H9 (cell line): ENCODE measurements at regions not wholly inside any gene's neighbourhood (a gene's known extent, or its start where the extent isn't known, plus 50 kb on each side); places are given as distances from the start of the nearest gene placed in this dataset.

ENCODE experiments used
- DNase-seq: peaks from one replicate; pipeline ENCODE4 v3.0.0-alpha.2; 2017
- H2AFZ ChIP-seq: one replicate; pipeline ENCODE4 v1.6.1; 2013; ENCODE audit warnings: mild to moderate bottlenecking, low read length, control low read depth, moderate library complexity
- H2AK5ac ChIP-seq: 2 replicates; pipeline ENCODE4 v1.6.1; 2013; ENCODE audit warnings: low read length, control low read depth, mixed read lengths; ENCODE audit not compliant: insufficient read length
- H2BK120ac ChIP-seq: one replicate; pipeline ENCODE4 v1.6.1; 2013; ENCODE audit warnings: low read depth, mild to moderate bottlenecking, low read length, control low read depth, inconsistent platforms; ENCODE audit not compliant: poor library complexity, severe bottlenecking
- H2BK12ac ChIP-seq: 2 replicates; pipeline ENCODE4 v1.6.1; 2013; ENCODE audit warnings: low read length, control low read depth, mixed read lengths, low read depth; ENCODE audit not compliant: insufficient read length
- H2BK15ac ChIP-seq: 2 replicates; pipeline ENCODE4 v1.6.1; 2013; ENCODE audit warnings: low read depth, low read length, control low read depth
- H2BK20ac ChIP-seq: one replicate; pipeline ENCODE4 v1.6.1; 2013; ENCODE audit warnings: low read depth, mild to moderate bottlenecking, low read length, control low read depth, inconsistent platforms; ENCODE audit not compliant: poor library complexity, severe bottlenecking
- H2BK5ac ChIP-seq: 2 replicates; pipeline ENCODE4 v1.6.1; 2013; ENCODE audit warnings: low read length, control low read depth, mixed read lengths; ENCODE audit not compliant: insufficient read length
- H3K14ac ChIP-seq: 2 replicates; pipeline ENCODE4 v1.6.1; 2013; ENCODE audit warnings: low read length, control low read depth; ENCODE audit not compliant: insufficient read depth
- H3K18ac ChIP-seq: 2 replicates; pipeline ENCODE4 v1.6.1; 2013; ENCODE audit warnings: low read depth, mild to moderate bottlenecking, mixed read lengths, low read length, control low read depth; ENCODE audit not compliant: insufficient read length
- H3K23ac ChIP-seq: 2 replicates; pipeline ENCODE4 v1.6.1; 2013; ENCODE audit warnings: low read length, control low read depth, mixed read lengths, low read depth; ENCODE audit not compliant: insufficient read length
- H3K23me2 ChIP-seq: 2 replicates; pipeline ENCODE4 v1.6.1; 2013; ENCODE audit warnings: low read depth, mild to moderate bottlenecking, mixed read lengths, low read length, control low read depth; ENCODE audit not compliant: insufficient read length, poor library complexity, severe bottlenecking
- H3K27ac ChIP-seq: 2 replicates; pipeline ENCODE4 v1.5.1; 2013; ENCODE audit warnings: low read length, control low read depth, mixed read lengths, low read depth; ENCODE audit not compliant: insufficient read length
- H3K27me3 ChIP-seq: 2 replicates; pipeline ENCODE4 v1.6.1; 2013; ENCODE audit warnings: low read length, control low read depth, inconsistent platforms; ENCODE audit not compliant: insufficient read depth
- H3K4ac ChIP-seq: 2 replicates; pipeline ENCODE4 v1.6.1; 2013; ENCODE audit warnings: low read depth, mild to moderate bottlenecking, control low read depth, inconsistent platforms, low read length, moderate library complexity
- H3K4me1 ChIP-seq: 2 replicates; pipeline ENCODE4 v1.6.1; 2013; ENCODE audit warnings: low read length, control low read depth, inconsistent platforms; ENCODE audit not compliant: insufficient read depth
- H3K4me2 ChIP-seq: 2 replicates; pipeline ENCODE4 v1.6.1; 2013; ENCODE audit warnings: low read length, control low read depth, mixed read lengths; ENCODE audit not compliant: insufficient read length, insufficient read depth
- H3K56ac ChIP-seq: 2 replicates; pipeline ENCODE4 v1.6.1; 2013; ENCODE audit warnings: low read depth, mild to moderate bottlenecking, mixed read lengths, low read length, control low read depth; ENCODE audit not compliant: insufficient read length
- H3K79me1 ChIP-seq: 2 replicates; pipeline ENCODE4 v1.6.1; 2013; ENCODE audit warnings: low read depth, mild to moderate bottlenecking, moderate library complexity, low read length, control low read depth, inconsistent platforms; ENCODE audit not compliant: insufficient read depth, poor library complexity, severe bottlenecking
- H3K79me2 ChIP-seq: 2 replicates; pipeline ENCODE4 v1.6.1; 2013; ENCODE audit warnings: low read length, control low read depth, inconsistent platforms; ENCODE audit not compliant: insufficient read depth
- H3K9ac ChIP-seq: 2 replicates; pipeline ENCODE4 v1.6.1; 2013; ENCODE audit warnings: low read length, control low read depth, mixed read lengths; ENCODE audit not compliant: insufficient read length; ENCODE audit errors: extremely low read depth
- H3K9me3 ChIP-seq: one replicate; pipeline ENCODE4 v1.6.1; 2013; ENCODE audit warnings: low read depth, low read length, inconsistent platforms; ENCODE audit not compliant: control insufficient read depth
- H3T11ph ChIP-seq: one replicate; pipeline ENCODE4 v1.6.1; 2013; ENCODE audit warnings: mild to moderate bottlenecking, low read length, control low read depth, inconsistent platforms
- H4K20me1 ChIP-seq: one replicate; pipeline ENCODE4 v1.6.1; 2013; ENCODE audit not compliant: control insufficient read depth, insufficient read length, insufficient read depth
- H4K5ac ChIP-seq: 2 replicates; pipeline ENCODE4 v1.6.1; 2013; ENCODE audit warnings: low read depth, mild to moderate bottlenecking, mixed read lengths, low read length, control low read depth; ENCODE audit not compliant: insufficient read length
- H4K8ac ChIP-seq: replicated peaks from 2 replicates; pipeline ENCODE4 v1.6.1; 2013; ENCODE audit warnings: low read length, control low read depth, mixed read lengths, low read depth; ENCODE audit not compliant: insufficient read length
- H4K91ac ChIP-seq: 2 replicates; pipeline ENCODE4 v1.6.1; 2013; ENCODE audit warnings: low read depth, mild to moderate bottlenecking, moderate library complexity, mixed read lengths, low read length, control low read depth; ENCODE audit not compliant: insufficient read length
- H3K27ac Mint-ChIP-seq, 3 experiments: 2 replicates in 2 of 3; 3 replicates in 1 of 3; pipeline ENCODE4 v1.8.0; 2020 to 2021; ENCODE audit warnings: mixed read lengths in 3 of 3, mild to moderate bottlenecking in 1 of 3, moderate library complexity in 1 of 3
- H3K27me3 Mint-ChIP-seq: 2 replicates; pipeline ENCODE4 v1.8.0; 2021; ENCODE audit warnings: low read depth, mild to moderate bottlenecking, moderate library complexity, mixed read lengths
- H3K36me3 Mint-ChIP-seq, 3 experiments: 2 replicates in 2 of 3; 3 replicates in 1 of 3; pipeline ENCODE4 v1.8.0; 2020 to 2021; ENCODE audit warnings: low read depth in 3 of 3, mixed read lengths in 3 of 3; ENCODE audit not compliant: insufficient read depth in 1 of 3
- H3K4me1 Mint-ChIP-seq, 2 experiments: 2 replicates each; pipeline ENCODE4 v1.8.0; 2020; ENCODE audit warnings: mixed read lengths in 2 of 2
- H3K4me3 Mint-ChIP-seq, 2 experiments: 2 replicates in 1 of 2; 3 replicates in 1 of 2; pipeline ENCODE4 v1.8.0; 2020 to 2021; ENCODE audit warnings: mild to moderate bottlenecking in 2 of 2, mixed read lengths in 2 of 2, moderate library complexity in 1 of 2
- H3K9me3 Mint-ChIP-seq, 2 experiments: 2 replicates in 1 of 2; 3 replicates in 1 of 2; pipeline ENCODE4 v1.8.0; 2020; ENCODE audit warnings: mild to moderate bottlenecking in 2 of 2, mixed read lengths in 2 of 2, moderate library complexity in 1 of 2
- WGBS: extraction: QIAGEN DNeasy Blood & Tissue Kit; methylation state at CpG from one replicate; pipeline ENCODE4 v1.1.7; 2013; ENCODE audit warnings: missing lambda C conversion rate, low lambda C conversion rate, mixed read lengths; ENCODE audit not compliant: insufficient read length; ENCODE audit errors: extremely low coverage; 5-methylcytosine and 5-hydroxymethylcytosine counted together
- TF ChIP-seq, protein P1 (sequence below): fragments of 200-600 bp; sonication (generic); conservative IDR thresholded peaks from 3 replicates; pipeline ENCODE4 v1.8.0; 2021; ENCODE audit warnings: antibody characterized with exemption, mild to moderate bottlenecking

- no peak overlapping the region for H3K4me2 ChIP-seq
- DNase-seq, result no peak
- H3K27me3 Mint-ChIP-seq, result no peaks in the 10 kb centered on the region
- H3K23me2 ChIP-seq, result no peaks in the 10 kb centered on the region
- H2BK5ac ChIP-seq, result no peak overlapping the region
- no peak overlapping the region for H4K5ac ChIP-seq
- no peak overlapping the region for H2AK5ac ChIP-seq
- no peak overlapping the region for H2BK12ac ChIP-seq
- H2AFZ ChIP-seq, result no peak overlapping the region
- H2BK20ac ChIP-seq, result no peak overlapping the region
- WGBS, result no CpG with 5 or more reads among the region's 2 CpGs
- H4K20me1 ChIP-seq, result no peaks in the 10 kb centered on the region
- H4K91ac ChIP-seq, result no peak overlapping the region
- no peak overlapping the region for H3K56ac ChIP-seq
- peaks cover 0 to 14% (median 4%) of the 10 kb centered on the region in 3 experiments; a peak in 4 of 7 replicates for H3K36me3 Mint-ChIP-seq
- no peak overlapping the region for H3K14ac ChIP-seq
- H3K4me3 Mint-ChIP-seq, result no peak overlapping the region
- H3K23ac ChIP-seq, result no peak overlapping the region
- H3K18ac ChIP-seq, result no peak overlapping the region
- H3K27ac ChIP-seq, result no peak overlapping the region
- H3K4ac ChIP-seq, result no peak overlapping the region
- no peaks in the 10 kb centered on the region for H3K79me1 ChIP-seq
- no peaks in the 10 kb centered on the region for H3K9me3 ChIP-seq
- H3K9me3 Mint-ChIP-seq, result peaks cover 6 to 13% of the 10 kb centered on the region in 2 experiments
- no peak overlapping the region for H2BK15ac ChIP-seq
- no peak overlapping the region for H2BK120ac ChIP-seq
- no peak overlapping the region for H3K9ac ChIP-seq
- no peak overlapping the region for H3T11ph ChIP-seq
- no peaks in the 10 kb centered on the region for H3K4me1 ChIP-seq
- H4K8ac ChIP-seq, result no peak overlapping the region
- no peaks in the 10 kb centered on the region for H3K4me1 Mint-ChIP-seq
- no peaks in the 10 kb centered on the region for H3K27me3 ChIP-seq
- no peaks in the 10 kb centered on the region for H3K79me2 ChIP-seq
- H3K27ac Mint-ChIP-seq, result no peak overlapping the region
- TF ChIP-seq, protein P1, sequence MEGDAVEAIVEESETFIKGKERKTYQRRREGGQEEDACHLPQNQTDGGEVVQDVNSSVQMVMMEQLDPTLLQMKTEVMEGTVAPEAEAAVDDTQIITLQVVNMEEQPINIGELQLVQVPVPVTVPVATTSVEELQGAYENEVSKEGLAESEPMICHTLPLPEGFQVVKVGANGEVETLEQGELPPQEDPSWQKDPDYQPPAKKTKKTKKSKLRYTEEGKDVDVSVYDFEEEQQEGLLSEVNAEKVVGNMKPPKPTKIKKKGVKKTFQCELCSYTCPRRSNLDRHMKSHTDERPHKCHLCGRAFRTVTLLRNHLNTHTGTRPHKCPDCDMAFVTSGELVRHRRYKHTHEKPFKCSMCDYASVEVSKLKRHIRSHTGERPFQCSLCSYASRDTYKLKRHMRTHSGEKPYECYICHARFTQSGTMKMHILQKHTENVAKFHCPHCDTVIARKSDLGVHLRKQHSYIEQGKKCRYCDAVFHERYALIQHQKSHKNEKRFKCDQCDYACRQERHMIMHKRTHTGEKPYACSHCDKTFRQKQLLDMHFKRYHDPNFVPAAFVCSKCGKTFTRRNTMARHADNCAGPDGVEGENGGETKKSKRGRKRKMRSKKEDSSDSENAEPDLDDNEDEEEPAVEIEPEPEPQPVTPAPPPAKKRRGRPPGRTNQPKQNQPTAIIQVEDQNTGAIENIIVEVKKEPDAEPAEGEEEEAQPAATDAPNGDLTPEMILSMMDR, result no peak
Observed at GRCh38 chr11:91326751-91327150, 897.9 kb upstream of the FAT3 start.
